GM12878 (cell line): ENCODE measurements at regions not wholly inside any gene's neighbourhood (a gene's known extent, or its start where the extent isn't known, plus 50 kb on each side); places are given as distances from the start of the nearest gene placed in this dataset.

Experiments used
- ATAC-seq: fragments of 200-7000 bp; cut with Tn5 transposase; 3 replicates; pipeline ENCODE4 v1.9.1; 2020; ENCODE audit warnings: mild to moderate bottlenecking, moderate library complexity
- BruUV-seq: library from RNA; stranded (reverse); fragments of 400-500 nt; replicated peaks from 2 replicates; lab custom pipeline; 2021; lab: Mats Ljungman, UMichigan
- CTCF ChIA-PET: fragments of 300-600 bp; sonication (Branson Sonifier 250); formaldehyde crosslinking; extraction: SDS; loops from one replicate; lab custom pipeline; 2021; ENCODE audit warnings: inconsistent platforms; lab: Yijun Ruan, JAX
- POLR2A ChIA-PET: fragments of 350-600 bp; formaldehyde crosslinking; extraction: SDS; loops from one replicate; lab custom pipeline; 2021; ENCODE audit warnings: inconsistent platforms; lab: Charles Lee
- RAD21 ChIA-PET: fragments of 300-600 bp; sonication (Branson Sonifier 250); formaldehyde crosslinking; loops from one replicate; lab custom pipeline; 2023; ENCODE audit warnings: antibody characterized with exemption; ENCODE audit not compliant: unreplicated experiment; lab: Charles Lee
- SMC1A ChIA-PET: fragments of 300-600 bp; sonication (Branson Sonifier 250); formaldehyde crosslinking; loops from one replicate; lab custom pipeline; 2023; ENCODE audit not compliant: unreplicated experiment, uncharacterized antibody; lab: Charles Lee
- DNase-seq: peaks from one replicate; pipeline ENCODE4 v3.0.0-alpha.2; 2011; ENCODE audit warnings: low read depth, low spot score
- FAIRE-seq: peaks from 3 replicates; lab custom pipeline; 2011; peaks lifted over from hg19 to GRCh38; lab: Jason Lieb, UNC
- H2AFZ ChIP-seq: 2 replicates; pipeline ENCODE4 v1.6.0; 2011; ENCODE audit warnings: low read depth, low read length, control low read depth; ENCODE audit not compliant: control insufficient read depth
- H3K27ac ChIP-seq: 2 replicates; pipeline ENCODE4 v1.5.1; 2011; ENCODE audit warnings: control low read depth; ENCODE audit not compliant: control insufficient read depth, insufficient read depth
- H3K27me3 ChIP-seq, 2 experiments: replicated peaks in 1 of 2; 2 replicates each; pipeline versions ENCODE4 v1.6.0 to v1.6.1; 2011; ENCODE audit warnings: low read length in 1 of 2; ENCODE audit not compliant: control insufficient read depth in 2 of 2, insufficient read depth in 2 of 2
- H3K36me3 ChIP-seq, 2 experiments: 2 replicates each; pipeline ENCODE4 v1.5.1; 2011; ENCODE audit warnings: low read length in 1 of 2; ENCODE audit not compliant: control insufficient read depth in 2 of 2, insufficient read depth in 2 of 2
- H3K4me1 ChIP-seq: 2 replicates; pipeline ENCODE4 v1.6.1; 2011; ENCODE audit warnings: mild to moderate bottlenecking, low read length, moderate library complexity, mixed read lengths; ENCODE audit not compliant: control insufficient read depth, insufficient read depth
- H3K4me2 ChIP-seq: 2 replicates; pipeline ENCODE4 v1.6.0; 2011; ENCODE audit warnings: control low read depth; ENCODE audit not compliant: control insufficient read depth, insufficient read depth
- H3K4me3 ChIP-seq: fragments of 200-600 bp; sonication (generic); 2 replicates; pipeline ENCODE4 v1.5.1; 2016
- H3K79me2 ChIP-seq: 2 replicates; pipeline ENCODE4 v1.6.0; 2011; ENCODE audit warnings: low read length; ENCODE audit not compliant: control insufficient read depth, insufficient read depth
- H3K9ac ChIP-seq: 2 replicates; pipeline ENCODE4 v1.8.0; 2011; ENCODE audit warnings: low read length, control low read depth, mixed read lengths; ENCODE audit not compliant: control insufficient read depth, insufficient read depth
- H3K9me3 ChIP-seq: replicated peaks from 3 replicates; pipeline ENCODE4 v1.5.1; 2011; ENCODE audit warnings: mild to moderate bottlenecking, low read length; ENCODE audit not compliant: control insufficient read depth, insufficient read depth
- H4K20me1 ChIP-seq: 2 replicates; pipeline ENCODE4 v1.6.0; 2011; ENCODE audit not compliant: control insufficient read depth, insufficient read depth
- BCL11A ChIP-seq: IDR thresholded peaks from 2 replicates; pipeline ENCODE4 v1.6.1; 2011; ENCODE audit warnings: low read depth, low read length
- EP300 ChIP-seq, 2 experiments: fragments of 150-350 bp in 1 of 2; IDR thresholded peaks; 2 replicates each; pipeline ENCODE4 v1.6.1; 2011 to 2012; ENCODE audit warnings: low read depth in 2 of 2, low read length in 2 of 2, borderline replicate concordance in 1 of 2, improper control_type of control experiment in 1 of 2, inconsistent platforms in 1 of 2; ENCODE audit not compliant: control insufficient read depth in 1 of 2
- FOXK2 ChIP-seq: fragments of 450-650 bp; IDR thresholded peaks from 2 replicates; pipeline ENCODE4 v1.6.1; 2017; ENCODE audit warnings: mild to moderate bottlenecking, moderate library complexity
- KAT2A ChIP-seq: conservative IDR thresholded peaks from 2 replicates; pipeline ENCODE4 v1.6.1; 2011; ENCODE audit warnings: low read depth, low read length; ENCODE audit not compliant: control insufficient read depth
- KLF5 ChIP-seq: fragments of 450-650 bp; IDR thresholded peaks from 2 replicates; pipeline ENCODE4 v1.6.1; 2014; ENCODE audit warnings: mild to moderate bottlenecking; ENCODE audit not compliant: partially characterized antibody
- MYB ChIP-seq: fragments of 150-350 bp; IDR thresholded peaks from 2 replicates; pipeline ENCODE4 v1.6.1; 2014; ENCODE audit warnings: mild to moderate bottlenecking, low read depth, low read length, borderline replicate concordance
- POU2F2 ChIP-seq: IDR thresholded peaks from 3 replicates; pipeline ENCODE4 v1.6.1; 2011; ENCODE audit warnings: low read depth, mild to moderate bottlenecking, low read length, borderline replicate concordance
- SPI1 ChIP-seq: IDR thresholded peaks from 2 replicates; pipeline ENCODE4 v1.6.1; 2011; ENCODE audit warnings: low read depth, mild to moderate bottlenecking, low read length, moderate library complexity, borderline replicate concordance; ENCODE audit not compliant: insufficient read depth
- ZNF207 ChIP-seq: fragments of 450-650 bp; IDR thresholded peaks from 2 replicates; pipeline ENCODE4 v1.6.1; 2014; ENCODE audit warnings: antibody characterized with exemption, mild to moderate bottlenecking, borderline replicate concordance
- ZNF274 ChIP-seq: IDR thresholded peaks from one replicate; pipeline ENCODE4 v1.8.0; 2011; ENCODE audit not compliant: insufficient read length, insufficient read depth
- WGBS: methylation state at CpG from one replicate; pipeline ENCODE4 v1.1.6; 2016; ENCODE audit warnings: low lambda C conversion rate; ENCODE audit not compliant: insufficient replicate concordance, insufficient coverage; ENCODE audit errors: missing lambda C conversion rate; 5-methylcytosine and 5-hydroxymethylcytosine counted together
- in situ Hi-C: fragments of 300-500 bp; cut with MboI; formaldehyde crosslinking; loops from 9 replicates; pipeline ENCODE4 v1.14.3; 2018; ENCODE audit warnings: mixed read lengths
- intact Hi-C: fragments of 100-400 bp; cut with micrococcal nuclease; formaldehyde crosslinking; loops from one replicate; pipeline ENCODE4 v1.14.2; 2022; ENCODE audit not compliant: unreplicated experiment
- TF ChIP-seq, protein P1 (sequence below): IDR thresholded peaks from 2 replicates; pipeline ENCODE4 v1.6.1; 2011; ENCODE audit warnings: borderline replicate concordance, low read depth, mild to moderate bottlenecking, moderate library complexity, low read length; ENCODE audit not compliant: insufficient read depth, poor library complexity, severe bottlenecking
- TF ChIP-seq, protein P2 (sequence below): fragments of 150-350 bp; IDR thresholded peaks from 2 replicates; pipeline ENCODE4 v1.6.1; 2014; ENCODE audit warnings: mild to moderate bottlenecking, low read depth, low read length
- TF ChIP-seq, protein P3 (sequence below): fragments of 450-650 bp; IDR thresholded peaks from 2 replicates; pipeline ENCODE4 v1.6.1; 2016; ENCODE audit warnings: mild to moderate bottlenecking, moderate library complexity, borderline replicate concordance

DNA sequence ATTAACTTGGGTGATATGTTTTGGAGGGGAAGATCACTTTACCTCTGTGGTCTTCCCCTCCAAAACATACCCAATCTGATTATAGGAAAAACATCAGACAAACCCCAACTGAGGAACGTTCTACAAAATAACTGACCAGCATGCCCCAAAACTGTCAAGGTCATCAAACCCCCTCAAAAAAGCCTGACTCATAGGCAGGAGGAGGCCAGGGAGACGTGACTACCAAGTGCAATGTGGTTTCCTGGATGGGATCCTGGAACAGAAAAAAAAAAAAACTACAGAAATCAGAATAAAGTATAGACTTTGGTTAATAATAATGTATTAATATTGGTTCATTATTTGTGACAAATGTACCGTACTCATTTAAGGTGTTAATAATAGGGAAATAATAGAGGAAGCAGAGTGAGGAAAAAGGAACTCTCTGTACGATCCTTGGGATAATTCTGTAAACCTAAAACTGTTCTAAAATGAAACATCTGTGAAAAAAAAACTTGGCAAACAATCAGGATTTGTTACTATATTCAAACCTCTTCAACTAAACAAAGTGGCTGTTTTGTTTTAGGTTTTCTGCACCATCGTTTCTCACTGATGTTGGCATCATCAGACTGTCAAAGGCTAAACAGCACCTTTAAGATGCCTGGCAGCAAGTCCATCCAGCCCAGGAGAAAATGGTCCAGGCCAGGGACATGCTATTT, 266.7 kb upstream of the SDK2 start (continued):
- TF ChIP-seq, protein P1, sequence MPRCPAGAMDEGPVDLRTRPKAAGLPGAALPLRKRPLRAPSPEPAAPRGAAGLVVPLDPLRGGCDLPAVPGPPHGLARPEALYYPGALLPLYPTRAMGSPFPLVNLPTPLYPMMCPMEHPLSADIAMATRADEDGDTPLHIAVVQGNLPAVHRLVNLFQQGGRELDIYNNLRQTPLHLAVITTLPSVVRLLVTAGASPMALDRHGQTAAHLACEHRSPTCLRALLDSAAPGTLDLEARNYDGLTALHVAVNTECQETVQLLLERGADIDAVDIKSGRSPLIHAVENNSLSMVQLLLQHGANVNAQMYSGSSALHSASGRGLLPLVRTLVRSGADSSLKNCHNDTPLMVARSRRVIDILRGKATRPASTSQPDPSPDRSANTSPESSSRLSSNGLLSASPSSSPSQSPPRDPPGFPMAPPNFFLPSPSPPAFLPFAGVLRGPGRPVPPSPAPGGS: no peak
- TF ChIP-seq FOXK2: no peak
- TF ChIP-seq KAT2A: no peak
- no peak for TF ChIP-seq POU2F2
- TF ChIP-seq EP300 (IDR thresholded peaks at IDR 0.05; ENCODE audit: borderline replicate concordance in 1 of 2, control insufficient read depth in 1 of 2, low read depth in 2 of 2, low read length in 2 of 2): no peak
- TF ChIP-seq KLF5: no peak
- TF ChIP-seq, protein P2, sequence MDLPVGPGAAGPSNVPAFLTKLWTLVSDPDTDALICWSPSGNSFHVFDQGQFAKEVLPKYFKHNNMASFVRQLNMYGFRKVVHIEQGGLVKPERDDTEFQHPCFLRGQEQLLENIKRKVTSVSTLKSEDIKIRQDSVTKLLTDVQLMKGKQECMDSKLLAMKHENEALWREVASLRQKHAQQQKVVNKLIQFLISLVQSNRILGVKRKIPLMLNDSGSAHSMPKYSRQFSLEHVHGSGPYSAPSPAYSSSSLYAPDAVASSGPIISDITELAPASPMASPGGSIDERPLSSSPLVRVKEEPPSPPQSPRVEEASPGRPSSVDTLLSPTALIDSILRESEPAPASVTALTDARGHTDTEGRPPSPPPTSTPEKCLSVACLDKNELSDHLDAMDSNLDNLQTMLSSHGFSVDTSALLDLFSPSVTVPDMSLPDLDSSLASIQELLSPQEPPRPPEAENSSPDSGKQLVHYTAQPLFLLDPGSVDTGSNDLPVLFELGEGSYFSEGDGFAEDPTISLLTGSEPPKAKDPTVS: no peak
- TF ChIP-seq, all 136 proteins: peak for 0

DNA sequence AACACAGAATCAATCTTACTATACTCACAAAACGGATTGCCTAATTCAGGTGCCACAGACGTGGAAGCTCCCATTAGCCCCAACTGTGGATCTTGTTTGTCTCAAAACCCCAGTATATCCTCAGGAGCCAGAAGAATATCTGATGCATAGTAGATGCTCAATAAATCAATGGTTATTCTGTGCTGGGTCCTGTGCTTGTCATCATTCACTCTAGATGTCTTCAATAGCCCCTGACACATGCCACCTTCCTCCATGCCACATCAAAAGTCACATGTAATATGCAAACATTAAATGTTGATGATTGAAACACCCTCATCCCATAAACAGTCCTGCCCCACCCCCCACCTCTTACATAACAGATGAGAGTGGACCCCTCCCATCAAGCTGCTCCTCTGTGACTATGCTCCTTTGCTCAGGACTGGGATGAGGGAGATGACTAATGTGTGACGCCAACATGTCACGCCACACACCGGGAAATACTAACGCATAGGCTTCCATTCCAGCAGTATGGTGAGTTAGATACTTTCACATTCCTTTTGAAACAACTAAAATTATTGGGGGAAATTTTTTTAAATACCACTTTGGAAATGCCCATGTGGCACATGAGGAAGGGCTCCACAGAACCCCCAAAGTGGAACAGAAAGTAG, 267.6 kb upstream of the SDK2 start:
- ATAC-seq (no peak), DNase-seq (no peak), FAIRE-seq (no peak)
- Histone ChIP-seq H3K9me3 (no peaks in the 10 kb centered on the region; the same call in 2 of the 3 replicates), H3K4me1 (no peaks in the 10 kb centered on the region), H3K36me3 (no peaks in the 10 kb centered on the region), H4K20me1 (no peaks in the 10 kb centered on the region; the same call in 1 of the 2 replicates), H3K27ac (no peak overlapping the region), H3K4me2 (no peak overlapping the region), H2AFZ (no peak overlapping the region), H3K27me3 (peaks cover 0 to 1% of the 10 kb centered on the region in 2 experiments; a peak in 1 of 4 replicates), H3K79me2 (no peaks in the 10 kb centered on the region), H3K9ac (no peak overlapping the region), H3K4me3 (no peak overlapping the region)
- intact Hi-C loops: no loop called here
- ChIA-PET POLR2A (no interaction called here), RAD21 (no interaction called here), CTCF (no interaction called here), SMC1A (no interaction called here)
- TF ChIP-seq MYB: no peak
- TF ChIP-seq ZNF274: no peak
- no peak for TF ChIP-seq SPI1
- TF ChIP-seq ZNF207: no peak
- no peak for TF ChIP-seq KLF5
- TF ChIP-seq, protein P3, sequence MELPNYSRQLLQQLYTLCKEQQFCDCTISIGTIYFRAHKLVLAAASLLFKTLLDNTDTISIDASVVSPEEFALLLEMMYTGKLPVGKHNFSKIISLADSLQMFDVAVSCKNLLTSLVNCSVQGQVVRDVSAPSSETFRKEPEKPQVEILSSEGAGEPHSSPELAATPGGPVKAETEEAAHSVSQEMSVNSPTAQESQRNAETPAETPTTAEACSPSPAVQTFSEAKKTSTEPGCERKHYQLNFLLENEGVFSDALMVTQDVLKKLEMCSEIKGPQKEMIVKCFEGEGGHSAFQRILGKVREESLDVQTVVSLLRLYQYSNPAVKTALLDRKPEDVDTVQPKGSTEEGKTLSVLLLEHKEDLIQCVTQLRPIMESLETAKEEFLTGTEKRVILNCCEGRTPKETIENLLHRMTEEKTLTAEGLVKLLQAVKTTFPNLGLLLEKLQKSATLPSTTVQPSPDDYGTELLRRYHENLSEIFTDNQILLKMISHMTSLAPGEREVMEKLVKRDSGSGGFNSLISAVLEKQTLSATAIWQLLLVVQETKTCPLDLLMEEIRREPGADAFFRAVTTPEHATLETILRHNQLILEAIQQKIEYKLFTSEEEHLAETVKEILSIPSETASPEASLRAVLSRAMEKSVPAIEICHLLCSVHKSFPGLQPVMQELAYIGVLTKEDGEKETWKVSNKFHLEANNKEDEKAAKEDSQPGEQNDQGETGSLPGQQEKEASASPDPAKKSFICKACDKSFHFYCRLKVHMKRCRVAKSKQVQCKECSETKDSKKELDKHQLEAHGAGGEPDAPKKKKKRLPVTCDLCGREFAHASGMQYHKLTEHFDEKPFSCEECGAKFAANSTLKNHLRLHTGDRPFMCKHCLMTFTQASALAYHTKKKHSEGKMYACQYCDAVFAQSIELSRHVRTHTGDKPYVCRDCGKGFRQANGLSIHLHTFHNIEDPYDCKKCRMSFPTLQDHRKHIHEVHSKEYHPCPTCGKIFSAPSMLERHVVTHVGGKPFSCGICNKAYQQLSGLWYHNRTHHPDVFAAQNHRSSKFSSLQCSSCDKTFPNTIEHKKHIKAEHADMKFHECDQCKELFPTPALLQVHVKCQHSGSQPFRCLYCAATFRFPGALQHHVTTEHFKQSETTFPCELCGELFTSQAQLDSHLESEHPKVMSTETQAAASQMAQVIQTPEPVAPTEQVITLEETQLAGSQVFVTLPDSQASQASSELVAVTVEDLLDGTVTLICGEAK: no peak
- TF ChIP-seq BCL11A: no peak
- no TSS peak for BruUV-seq
- in situ Hi-C loops: no loop called here
- 19% methylated on average over 6 of the region's 6 CpGs for WGBS
